HG02981 (cell line): ENCODE measurements at regions not wholly inside any gene's neighbourhood (a gene's known extent, or its start where the extent isn't known, plus 50 kb on each side); places are given as distances from the start of the nearest gene placed in this dataset.
A peak's percentile ranks its signal among the peaks of the same experiment; 100 is the strongest.

Experiments
- ATAC-seq: cut with Tn5 transposase; IDR thresholded peaks from one replicate; pipeline ENCODE4 v1.9.1; 2021; ENCODE audit warnings: mild to moderate bottlenecking, moderate library complexity; ENCODE audit not compliant: unreplicated experiment

DNA sequence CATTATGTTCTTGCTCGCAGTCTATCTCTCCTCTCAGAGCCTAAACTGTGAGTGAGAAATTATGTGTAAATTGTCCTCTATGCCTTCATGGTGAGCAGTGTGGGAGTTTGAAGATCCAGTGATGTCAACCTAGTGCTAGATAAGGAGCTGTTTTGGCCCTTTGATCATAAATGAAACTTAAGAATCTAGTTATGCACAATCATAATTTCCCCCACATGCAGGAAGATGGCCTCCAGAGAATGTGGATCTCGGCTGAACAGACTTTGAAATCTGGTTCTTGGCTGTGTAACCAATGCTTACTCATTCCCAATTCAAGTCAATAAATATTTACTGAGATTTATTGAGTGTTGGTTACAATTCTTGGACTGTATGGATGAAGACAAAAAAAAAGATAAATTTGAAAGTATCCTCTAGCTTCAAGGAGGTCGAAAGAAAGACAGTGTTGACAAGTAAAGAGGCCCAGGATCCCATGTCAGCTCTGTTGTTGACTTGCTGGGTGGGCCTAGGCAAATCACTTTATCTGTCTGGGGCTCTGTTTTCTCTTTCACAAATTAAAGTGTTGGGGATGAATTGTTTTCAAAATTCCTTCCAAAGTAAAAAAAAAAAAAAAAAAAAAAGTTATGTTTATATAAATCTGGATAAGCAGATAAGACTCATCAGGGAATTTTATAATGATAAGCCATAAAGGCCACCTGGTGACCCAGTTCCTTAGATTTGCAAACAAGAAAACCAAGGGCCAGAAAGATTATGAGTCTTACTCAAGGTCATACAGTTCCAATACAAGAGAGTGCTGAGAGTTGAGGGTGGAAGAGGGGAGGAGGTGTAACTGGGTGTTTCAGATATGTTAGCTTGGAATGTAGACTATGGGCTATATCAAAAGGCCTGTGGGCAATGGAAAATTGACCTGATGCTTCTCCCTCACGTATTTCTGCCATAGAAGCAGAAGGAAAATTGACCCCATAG lies 969.9 kb downstream of the KCNMA1 start:
- ATAC-seq, result no peak

DNA sequence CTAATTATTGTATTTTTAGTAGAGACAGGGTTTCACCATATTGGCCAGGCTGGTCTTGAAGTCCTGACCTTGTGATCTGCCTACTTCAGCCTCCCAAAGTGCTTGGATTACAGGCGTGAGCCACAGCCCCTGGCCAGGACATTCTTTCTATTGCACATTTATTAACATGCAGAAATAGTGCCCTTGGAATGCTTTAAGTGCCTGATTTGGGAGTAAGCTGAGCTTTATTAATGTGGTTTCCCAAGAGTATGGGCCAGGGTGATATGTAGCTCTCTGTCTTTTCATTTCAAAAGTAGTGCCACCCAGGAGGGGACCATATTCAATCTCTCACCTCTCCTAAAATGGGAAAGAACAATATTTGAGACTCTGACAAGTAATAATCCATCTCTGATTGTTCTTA lies 970.7 kb downstream of the KCNMA1 start:
- no peak for ATAC-seq

DNA sequence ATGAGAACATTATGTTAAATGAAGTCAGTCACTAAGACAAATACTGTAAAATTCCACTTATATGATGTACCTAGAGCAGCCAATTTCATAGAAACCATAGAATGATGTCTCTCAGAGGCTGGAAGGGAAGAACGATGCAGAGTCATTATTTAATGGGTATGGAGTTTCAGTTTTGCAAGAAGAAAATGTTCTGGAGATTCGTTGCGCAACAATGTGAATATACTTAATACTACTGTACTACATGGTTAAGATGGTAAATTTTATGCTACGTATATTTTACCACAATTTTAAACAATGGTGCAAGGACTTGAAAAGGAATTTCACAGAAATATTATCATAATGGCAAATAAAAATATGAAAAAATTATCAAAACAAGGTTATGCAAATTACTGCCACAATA lies 972.6 kb downstream of the KCNMA1 start:
- no peak for ATAC-seq

DNA sequence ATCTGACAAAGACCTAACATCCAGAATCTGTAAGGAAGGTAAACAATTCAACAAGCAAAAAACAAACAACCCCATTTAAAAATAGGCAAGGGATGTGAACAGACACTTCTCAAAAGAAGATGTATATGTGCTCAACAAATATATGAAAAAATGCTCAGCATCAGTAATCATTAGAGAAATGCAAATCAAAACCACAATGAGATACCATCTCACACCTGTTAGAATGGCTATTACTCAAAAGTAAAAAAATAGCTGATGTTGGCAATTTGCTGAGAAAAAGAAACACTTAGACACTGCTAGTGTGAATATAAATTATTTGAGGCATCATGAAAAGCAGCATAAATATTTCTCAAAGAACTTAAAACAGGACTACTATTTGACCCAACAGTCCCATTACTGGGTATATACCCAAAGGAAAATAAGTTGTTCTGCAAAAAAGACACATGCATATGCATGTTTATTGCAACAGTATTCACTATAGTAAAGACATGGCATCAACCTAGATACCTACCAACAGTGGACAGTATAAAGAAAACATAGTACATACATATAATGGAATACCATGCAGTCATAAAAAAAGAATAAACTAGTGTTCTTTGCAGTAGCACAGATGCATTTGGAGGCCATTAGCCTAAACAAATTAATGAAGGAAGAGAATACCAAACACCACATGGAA lies 980.1 kb downstream of the KCNMA1 start:
- no peak for ATAC-seq

DNA sequence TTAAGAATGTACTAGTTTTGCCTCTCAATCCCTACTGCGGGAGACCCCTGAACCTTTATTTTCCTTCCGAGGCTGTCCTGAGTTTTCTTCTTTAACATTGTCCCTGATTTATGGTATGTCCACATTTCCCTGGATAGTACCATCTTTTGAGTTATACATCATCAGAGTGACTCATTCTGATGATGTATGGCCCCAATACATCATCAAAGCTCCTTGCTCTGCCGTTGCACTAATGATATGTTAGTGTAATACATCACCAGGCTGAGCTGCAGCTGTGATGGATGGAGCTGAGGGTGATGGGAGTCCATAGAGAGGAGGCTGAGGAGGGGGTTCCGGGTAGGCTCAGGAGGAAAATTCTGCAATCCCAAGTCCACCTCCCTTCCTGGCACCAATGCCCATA lies 986.5 kb downstream of the KCNMA1 start:
- ATAC-seq, result no peak

DNA sequence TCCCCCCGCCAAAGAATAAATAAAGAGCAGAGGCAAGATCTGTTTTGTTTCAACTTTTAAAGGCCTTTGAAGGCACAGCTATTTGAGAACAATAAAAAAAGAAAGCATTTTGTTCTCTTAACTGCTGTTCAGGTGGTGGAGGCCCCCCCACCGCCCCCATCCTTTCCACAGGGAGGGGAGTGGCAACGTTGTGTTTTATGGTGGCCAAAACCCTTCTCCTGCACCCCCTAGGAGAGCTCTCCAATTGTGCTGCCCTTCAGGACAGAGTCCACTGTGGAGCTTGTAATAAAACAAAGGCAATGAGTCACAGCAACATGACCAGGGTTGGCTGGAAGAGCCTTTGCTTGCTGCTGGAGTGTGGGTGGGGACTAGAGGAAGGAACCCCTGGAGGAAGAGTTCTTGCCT lies 987.9 kb downstream of the KCNMA1 start:
- ATAC-seq, result no peak

DNA sequence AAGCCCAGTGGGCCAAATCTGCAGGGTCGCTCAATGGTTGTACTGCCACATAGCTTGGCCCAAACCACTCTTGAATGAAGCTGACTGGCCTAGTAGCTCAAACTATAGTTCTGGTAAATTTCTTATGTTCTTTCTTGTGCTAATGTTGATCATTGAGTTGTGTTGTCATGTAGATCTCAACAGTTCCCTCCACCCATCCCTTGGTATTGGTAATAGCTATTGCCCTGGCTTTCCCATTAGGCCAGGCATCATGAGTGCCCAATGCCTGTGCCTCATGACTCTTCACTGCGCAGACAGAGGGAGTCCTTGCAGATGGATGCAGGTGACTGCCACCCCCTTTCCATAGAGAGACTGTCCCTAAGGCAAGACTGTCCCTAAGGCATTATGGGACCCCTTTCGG lies 988.4 kb downstream of the KCNMA1 start:
- ATAC-seq, result no peak

DNA sequence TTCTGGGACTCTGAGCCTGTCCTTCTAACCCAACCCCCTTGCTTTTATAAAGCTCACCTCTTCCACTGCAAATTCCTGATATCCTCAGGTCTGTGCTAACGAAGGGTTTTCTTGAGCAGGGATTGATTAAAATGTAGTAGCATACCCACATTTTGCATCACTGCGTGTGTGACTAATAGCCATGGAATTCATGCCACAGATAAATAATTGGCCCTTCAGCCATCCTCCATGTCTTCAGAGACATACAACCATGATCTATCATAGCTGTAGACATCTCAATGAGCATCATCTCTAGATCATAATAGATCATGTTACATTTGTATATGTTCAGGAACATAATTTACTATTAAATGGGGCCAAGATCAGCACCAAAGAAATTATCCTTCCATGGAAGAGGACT lies 990.3 kb downstream of the KCNMA1 start:
- no peak for ATAC-seq

DNA sequence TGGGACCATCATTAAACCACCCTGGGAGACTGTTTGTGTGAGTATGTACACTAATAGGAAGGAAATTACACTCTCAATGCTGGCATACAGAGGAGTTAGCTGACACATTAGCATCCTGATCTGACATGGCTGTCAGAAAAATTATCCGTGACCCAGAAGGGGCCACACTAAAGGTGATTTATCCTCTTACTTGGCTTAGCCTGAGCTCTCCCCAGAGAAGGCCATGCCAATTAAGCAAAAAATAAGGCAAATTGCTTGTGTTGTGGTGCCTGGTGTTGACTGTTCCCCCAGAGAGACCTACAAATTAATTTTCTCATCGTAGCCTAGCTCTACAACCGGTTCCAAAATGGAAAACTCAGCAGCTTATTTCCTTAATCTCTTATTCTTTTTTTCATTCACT lies 992.3 kb downstream of the KCNMA1 start:
- ATAC-seq, result no peak

DNA sequence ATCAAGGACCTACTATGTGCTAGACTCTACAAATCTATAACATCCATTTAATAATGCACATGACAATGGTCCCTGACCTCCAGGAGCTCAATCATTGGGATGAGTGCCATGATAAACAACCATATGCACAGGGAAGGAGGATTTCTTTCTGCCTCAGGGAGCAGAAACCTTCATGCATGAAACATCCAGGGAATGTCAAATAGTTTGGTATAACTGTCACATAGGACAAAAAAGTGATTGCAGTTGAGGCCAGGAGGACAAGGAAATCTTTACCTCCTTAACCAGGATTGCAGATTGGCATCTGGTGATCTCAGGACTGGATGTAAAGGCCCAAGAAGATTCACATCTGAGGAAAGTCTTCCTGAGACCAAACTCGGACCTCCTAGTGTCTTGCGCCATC lies 993.1 kb downstream of the KCNMA1 start:
- ATAC-seq, result no peak

DNA sequence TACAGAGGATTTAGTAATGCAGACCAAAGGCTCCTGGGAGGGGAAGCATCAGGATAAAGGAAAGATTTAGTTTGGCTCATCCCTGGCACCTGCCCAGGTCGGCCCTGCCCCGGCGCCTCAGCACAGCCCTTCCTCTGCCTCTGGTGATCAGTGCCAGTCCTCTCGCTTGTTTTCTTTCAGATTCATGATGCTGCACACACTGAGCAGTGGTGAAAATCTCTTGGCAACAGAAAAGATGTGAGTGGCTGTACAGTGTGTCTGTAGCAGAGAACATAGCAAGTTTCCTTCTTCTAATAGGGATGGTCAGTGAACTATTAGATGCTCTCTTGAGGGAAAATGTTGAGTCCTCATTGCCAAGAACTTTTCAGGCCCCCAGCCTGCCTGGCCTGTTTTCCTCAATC lies 994.1 kb downstream of the KCNMA1 start:
- ATAC-seq, result no peak

DNA sequence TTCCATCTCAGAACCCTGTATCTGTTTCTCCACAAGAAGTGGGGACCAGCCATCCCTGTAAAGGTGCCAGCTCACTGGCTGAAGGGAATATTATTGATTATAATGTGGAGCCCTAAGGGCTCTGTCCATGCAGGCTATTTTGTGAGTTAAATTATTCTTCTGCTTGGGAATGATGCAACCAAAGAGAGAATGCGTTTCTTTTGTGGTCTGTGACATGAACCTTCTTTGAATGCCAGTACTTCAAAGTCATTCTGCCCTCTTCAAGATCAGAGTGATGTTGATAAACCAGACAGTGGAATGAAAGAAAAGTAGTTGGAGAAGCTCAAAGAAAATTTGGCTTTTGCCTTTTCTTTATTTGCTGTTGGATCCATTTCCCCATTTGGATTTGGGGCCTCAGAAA lies 995.2 kb downstream of the KCNMA1 start:
- no peak for ATAC-seq

DNA sequence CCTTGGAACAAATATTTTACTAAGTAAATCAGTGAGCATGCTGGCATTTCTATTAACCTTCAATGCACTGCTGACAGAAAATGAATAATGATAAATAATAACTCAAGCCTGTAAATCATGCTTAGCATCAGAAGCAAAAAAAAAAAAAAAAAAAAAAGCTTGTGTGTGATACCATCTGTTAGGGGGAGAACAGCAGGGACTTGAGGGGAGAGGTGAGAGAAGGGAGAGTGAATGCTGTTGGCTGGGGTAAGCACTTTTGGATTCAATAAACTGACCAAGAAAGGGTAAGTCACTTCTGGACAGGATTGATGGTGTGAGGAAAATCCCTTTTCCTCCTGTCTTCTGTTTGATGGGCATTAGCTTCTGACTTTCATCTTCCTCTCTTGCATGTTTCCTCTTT lies 996.4 kb downstream of the KCNMA1 start:
- no peak for ATAC-seq

DNA sequence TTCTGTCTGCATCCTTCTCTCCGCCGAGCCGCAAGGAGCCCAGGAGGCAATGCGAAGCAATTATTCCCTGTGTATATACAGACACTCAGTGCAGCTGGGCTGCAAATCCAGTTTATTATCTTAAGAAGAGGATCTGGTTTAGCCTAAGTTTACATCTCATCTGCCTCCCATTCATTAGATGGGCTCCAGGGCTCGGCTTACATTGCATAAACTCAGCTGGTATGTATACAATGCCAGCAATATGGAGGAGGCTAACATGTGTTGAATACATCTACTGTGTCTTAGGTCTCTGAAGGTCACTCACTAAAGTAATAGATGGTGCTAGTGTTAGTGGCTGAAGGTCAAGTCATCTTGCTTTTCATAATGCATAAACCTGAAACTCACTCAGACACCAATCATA lies 996.8 kb downstream of the KCNMA1 start:
- ATAC-seq, result no peak

DNA sequence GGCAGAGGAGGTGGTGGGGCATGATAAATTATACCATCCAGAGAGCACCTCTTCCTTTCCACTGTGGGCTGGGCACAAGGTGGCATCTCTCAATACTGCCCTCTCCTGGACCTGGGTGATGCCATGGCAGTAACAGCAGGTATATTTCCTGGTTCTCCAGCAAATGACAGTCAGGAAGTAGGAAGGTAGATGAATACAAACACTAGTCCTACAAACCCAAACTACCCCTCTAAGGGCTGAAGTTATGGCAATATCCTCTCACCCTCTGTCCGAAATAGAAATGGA lies 1004.9 kb downstream of the KCNMA1 start:
- no peak for ATAC-seq

DNA sequence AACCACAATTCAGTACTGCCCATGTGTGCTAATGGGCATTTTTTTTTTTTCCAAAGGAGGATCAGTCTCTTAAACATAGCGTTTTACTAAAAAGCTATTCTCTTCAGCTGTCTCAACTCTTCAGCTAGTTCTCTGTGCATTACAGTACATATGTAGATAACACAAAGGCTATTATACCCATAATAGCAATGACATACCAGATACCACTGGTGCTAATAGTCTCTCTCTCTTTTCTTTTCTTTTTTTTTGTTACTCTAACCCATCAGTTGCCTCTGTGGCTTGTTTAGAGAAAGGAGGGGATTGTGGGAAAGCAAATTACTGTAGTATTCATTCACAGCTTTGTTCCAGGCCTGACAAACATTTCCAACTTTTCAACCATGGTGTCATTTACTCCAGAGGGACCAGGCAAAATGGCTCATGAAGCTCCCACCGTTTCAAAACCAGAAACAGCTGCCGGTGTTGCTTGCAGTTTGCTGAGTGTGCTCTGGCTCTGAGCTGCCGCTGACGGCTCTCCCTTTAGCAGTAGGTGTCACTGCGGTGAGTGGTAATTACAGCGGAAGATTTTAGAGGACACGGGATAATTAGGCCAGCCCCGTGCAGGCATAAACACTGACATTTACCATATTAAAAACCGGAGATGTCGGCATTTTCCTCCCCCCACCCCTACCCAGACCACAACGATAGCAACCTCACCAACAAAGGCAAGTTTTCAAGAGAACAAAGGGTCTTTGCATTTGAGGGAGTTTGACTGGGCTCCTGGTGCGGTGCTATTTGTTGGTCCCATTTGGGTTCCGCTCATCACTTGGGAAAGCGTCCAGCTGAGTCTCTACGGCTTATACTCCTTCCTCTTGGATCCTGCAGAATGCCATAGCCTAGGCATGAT lies 1005.5 kb downstream of the KCNMA1 start:
- ATAC-seq, result no peak

DNA sequence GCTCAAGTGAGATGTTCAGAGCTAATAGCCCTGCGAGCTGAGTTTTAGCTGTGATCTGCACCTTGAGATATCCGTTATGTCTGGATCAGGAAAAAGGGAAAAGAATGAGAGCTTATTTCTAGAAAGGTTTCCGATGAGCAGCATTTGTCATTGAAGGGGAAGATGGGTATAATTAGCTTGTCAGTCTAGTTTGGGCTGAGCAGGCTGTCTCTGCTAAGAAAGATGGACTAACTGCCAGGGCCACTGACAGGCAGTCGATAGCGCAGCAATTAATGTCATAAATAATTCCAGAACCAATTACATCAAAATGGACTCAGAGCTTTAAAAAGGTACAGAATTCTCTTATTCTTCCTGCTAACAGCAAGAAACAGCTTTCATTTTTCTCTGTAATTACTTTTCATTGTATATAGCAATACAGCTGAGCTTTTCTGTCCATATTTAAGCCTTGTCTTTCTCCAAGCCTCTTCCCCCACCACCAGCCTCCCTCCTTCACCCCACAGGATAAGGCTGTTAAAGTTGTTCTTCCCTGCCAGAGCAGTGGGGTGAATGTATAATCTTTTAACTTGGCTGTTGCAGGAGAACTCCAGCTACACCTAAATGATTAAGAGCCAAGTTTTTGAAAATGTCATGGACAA lies 1006.5 kb downstream of the KCNMA1 start:
- no peak for ATAC-seq

DNA sequence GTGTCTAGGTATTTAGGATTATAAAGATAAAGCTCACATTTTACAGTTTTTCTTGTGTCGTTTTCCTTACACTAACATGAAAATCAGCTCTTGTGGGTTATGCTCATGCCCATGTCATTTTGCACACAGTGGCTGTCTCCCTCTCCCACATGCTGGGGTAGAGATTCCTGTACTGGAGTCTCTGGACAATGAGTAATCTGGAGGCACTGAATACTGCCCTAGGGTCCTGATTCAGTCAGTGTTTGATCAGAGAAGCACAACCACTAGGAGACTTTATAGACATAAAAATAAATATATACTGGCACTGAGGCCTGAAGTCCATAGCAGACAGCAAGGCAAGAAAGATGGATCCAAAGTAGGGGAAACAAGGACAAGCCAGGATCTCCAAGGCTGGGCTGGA lies 1008.8 kb downstream of the KCNMA1 start:
- no peak for ATAC-seq

DNA sequence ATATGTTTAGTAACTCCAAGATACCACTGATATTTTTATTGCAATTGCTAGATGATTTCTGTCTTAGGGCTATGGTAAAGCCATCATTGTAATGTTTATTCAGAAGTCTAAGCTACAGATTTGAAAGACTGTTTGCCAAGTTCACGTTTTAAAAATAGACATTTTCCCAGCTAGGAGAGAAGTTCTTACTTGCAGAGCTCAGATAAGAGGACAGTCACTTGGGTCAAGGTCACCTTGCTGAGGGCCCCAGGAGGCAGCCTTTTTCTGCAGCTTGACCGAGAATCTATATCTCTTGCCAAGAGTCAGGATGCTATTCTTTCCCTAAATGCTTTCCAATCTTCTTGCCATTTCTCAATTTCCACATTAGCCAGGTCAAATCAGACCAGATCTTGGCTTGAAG lies 1011.2 kb downstream of the KCNMA1 start:
- no peak for ATAC-seq

DNA sequence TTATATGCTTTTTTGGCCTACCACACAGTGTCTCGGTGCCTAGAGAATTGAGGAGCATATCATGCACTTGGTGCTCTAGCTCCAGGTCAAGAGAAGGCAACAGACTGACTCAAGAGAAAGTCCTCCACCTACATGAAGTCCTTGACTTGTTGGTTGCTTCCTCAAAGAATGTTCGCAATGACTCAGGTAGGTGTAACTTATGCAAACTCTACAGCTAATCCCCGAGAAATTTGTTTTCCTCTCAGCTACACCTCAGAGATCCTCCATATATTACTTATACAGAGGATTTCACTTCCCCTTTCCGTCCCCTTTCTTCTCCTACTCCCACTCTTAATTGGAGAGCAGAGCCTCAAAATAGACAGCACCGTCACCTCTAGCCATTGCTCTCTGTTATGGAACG lies 1013.1 kb downstream of the KCNMA1 start:
- ATAC-seq, result peak; percentile 70
